HG03521 (cell line): ENCODE measurements at regions not wholly inside any gene's neighbourhood (a gene's known extent, or its start where the extent isn't known, plus 50 kb on each side); places are given as distances from the start of the nearest gene placed in this dataset.

Source experiments
- ATAC-seq: cut with Tn5 transposase; IDR thresholded peaks from one replicate; pipeline ENCODE4 v1.9.1; 2021; ENCODE audit warnings: mild to moderate bottlenecking, moderate library complexity; ENCODE audit not compliant: unreplicated experiment

GRCh38 chr6:156102129-156102528, 646.5 kb upstream of the NOX3 start:
- ATAC-seq: no peak

GRCh38 chr6:156098839-156099238, 643.2 kb upstream of the NOX3 start:
- no peak for ATAC-seq

GRCh38 chr6:156087487-156087886, 631.8 kb upstream of the NOX3 start:
- ATAC-seq: no peak

- ATAC-seq: no peak
Measured at GRCh38 chr6:156082012-156082411, 626.4 kb upstream of the NOX3 start.

- no peak for ATAC-seq
Measured at GRCh38 chr6:156080371-156080770, 624.7 kb upstream of the NOX3 start.

GRCh38 chr6:156068881-156069280, 613.2 kb upstream of the NOX3 start:
- no peak for ATAC-seq

- ATAC-seq: no peak
Measured at GRCh38 chr6:156065849-156066248, 610.2 kb upstream of the NOX3 start.

GRCh38 chr6:156062091-156062563, 606.5 kb upstream of the NOX3 start:
- no peak for ATAC-seq

GRCh38 chr6:156061465-156061864, 605.8 kb upstream of the NOX3 start:
- no peak for ATAC-seq

- ATAC-seq: no peak
Measured at GRCh38 chr6:156060013-156060412, 604.4 kb upstream of the NOX3 start.

- ATAC-seq: no peak
Measured at GRCh38 chr6:156058356-156058755, 602.7 kb upstream of the NOX3 start.

- ATAC-seq: no peak
Measured at GRCh38 chr6:156057869-156058268, 602.2 kb upstream of the NOX3 start.

- ATAC-seq: no peak
Measured at GRCh38 chr6:156056085-156056484, 600.4 kb upstream of the NOX3 start.

GRCh38 chr6:156053626-156054025, 598.0 kb upstream of the NOX3 start:
- ATAC-seq: no peak

GRCh38 chr6:156046841-156047449, 591.3 kb upstream of the NOX3 start:
- ATAC-seq: no peak

GRCh38 chr6:156046268-156046665, 590.6 kb upstream of the NOX3 start:
- ATAC-seq: no peak

GRCh38 chr6:156045401-156046267, 590.0 kb upstream of the NOX3 start:
- ATAC-seq: no peak

GRCh38 chr6:156033598-156033997, 578.0 kb upstream of the NOX3 start:
- ATAC-seq: no peak

GRCh38 chr6:156031516-156031915, 575.9 kb upstream of the NOX3 start:
- no peak for ATAC-seq

- ATAC-seq: no peak
Measured at GRCh38 chr6:156030053-156030452, 574.4 kb upstream of the NOX3 start.

- no peak for ATAC-seq
Measured at GRCh38 chr6:156029286-156029985, 573.8 kb upstream of the NOX3 start.
